ENCODE measurements at regions not wholly inside any gene's neighbourhood (a gene's known extent, or its start where the extent isn't known, plus 50 kb on each side); places are given as distances from the start of the nearest gene placed in this dataset.
A peak's percentile ranks its signal among the peaks of the same experiment; 100 is the strongest.

DNA sequence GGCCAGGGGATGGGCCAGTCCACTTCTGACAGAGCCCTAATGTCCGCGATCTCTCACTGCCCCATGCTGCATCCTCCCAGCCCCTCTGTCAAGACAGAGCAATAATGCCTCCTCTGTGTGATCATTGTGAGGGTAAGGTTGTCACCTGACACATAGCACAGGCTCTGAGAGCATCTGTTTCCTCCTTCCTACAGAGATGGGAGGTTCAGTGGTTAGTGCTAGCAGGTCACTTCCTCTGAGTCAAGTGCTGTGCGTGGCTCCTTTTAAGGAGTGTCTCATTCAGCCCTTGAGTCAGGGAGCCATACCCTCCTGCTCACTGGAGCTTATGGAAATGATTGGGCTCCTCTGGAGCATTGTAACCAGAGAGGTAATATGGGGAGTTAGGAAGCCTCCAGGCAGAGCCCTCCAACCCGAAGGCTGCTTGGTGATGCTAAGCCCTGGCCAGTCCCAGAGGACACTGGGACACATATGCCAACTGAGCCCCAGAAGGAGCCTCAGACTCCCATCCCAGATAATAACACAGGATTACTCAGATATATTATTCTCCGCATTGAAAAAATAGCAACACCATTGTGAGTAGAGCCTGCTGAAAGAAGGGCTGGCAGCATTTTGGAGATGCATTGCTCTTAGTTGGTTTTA lies 189.0 kb downstream of the GALNT1 start:
- Histone ChIP-seq H3K4me3 (no peak overlapping the region), H3K4me1 (ENCODE audit: low read depth) (no peaks in the 10 kb centered on the region), H3K27ac (no peak overlapping the region), H3K27me3 (no peaks in the 10 kb centered on the region), H3K36me3 (no peaks in the 10 kb centered on the region), H3K9me3 (ENCODE audit: low read depth) (no peaks in the 10 kb centered on the region)
- TF ChIP-seq, protein P1, sequence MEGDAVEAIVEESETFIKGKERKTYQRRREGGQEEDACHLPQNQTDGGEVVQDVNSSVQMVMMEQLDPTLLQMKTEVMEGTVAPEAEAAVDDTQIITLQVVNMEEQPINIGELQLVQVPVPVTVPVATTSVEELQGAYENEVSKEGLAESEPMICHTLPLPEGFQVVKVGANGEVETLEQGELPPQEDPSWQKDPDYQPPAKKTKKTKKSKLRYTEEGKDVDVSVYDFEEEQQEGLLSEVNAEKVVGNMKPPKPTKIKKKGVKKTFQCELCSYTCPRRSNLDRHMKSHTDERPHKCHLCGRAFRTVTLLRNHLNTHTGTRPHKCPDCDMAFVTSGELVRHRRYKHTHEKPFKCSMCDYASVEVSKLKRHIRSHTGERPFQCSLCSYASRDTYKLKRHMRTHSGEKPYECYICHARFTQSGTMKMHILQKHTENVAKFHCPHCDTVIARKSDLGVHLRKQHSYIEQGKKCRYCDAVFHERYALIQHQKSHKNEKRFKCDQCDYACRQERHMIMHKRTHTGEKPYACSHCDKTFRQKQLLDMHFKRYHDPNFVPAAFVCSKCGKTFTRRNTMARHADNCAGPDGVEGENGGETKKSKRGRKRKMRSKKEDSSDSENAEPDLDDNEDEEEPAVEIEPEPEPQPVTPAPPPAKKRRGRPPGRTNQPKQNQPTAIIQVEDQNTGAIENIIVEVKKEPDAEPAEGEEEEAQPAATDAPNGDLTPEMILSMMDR (IDR thresholded peaks at IDR 0.05; ENCODE audit: low read depth, low read length), result no peak
- no peak for DNase-seq (ENCODE audit: low read depth in 1 of 2, low spot score in 1 of 2)

DNA sequence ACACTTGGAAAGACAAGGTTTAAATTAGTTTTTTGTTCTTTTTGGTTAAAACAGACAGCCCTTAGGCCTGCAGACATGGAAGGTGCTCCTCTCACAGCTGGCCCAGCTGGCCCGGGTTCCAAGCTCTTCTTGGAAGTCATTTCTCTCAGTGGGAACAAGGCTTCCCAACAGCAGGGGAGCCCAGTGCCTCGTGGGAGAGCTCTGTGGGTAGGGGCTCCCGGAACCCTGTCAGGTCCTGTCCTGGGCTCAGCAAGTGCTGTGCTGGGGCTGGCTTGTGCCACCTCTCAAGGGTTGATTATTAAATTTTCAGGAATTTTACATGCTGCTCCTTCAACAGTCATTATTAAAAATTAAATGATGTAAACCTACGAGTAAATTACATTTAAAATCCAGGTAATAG lies 189.6 kb downstream of the GALNT1 start:
- Histone ChIP-seq H3K36me3 (no peaks in the 10 kb centered on the region), H3K4me1 (ENCODE audit: low read depth) (no peaks in the 10 kb centered on the region), H3K9me3 (ENCODE audit: low read depth) (no peaks in the 10 kb centered on the region), H3K4me3 (no peak overlapping the region), H3K27ac (no peak overlapping the region), H3K27me3 (no peaks in the 10 kb centered on the region)
- no peak for DNase-seq (ENCODE audit: low read depth in 1 of 2, low spot score in 1 of 2)
- TF ChIP-seq, protein P1 (IDR thresholded peaks at IDR 0.05; ENCODE audit: low read depth, low read length), result no peak

DNA sequence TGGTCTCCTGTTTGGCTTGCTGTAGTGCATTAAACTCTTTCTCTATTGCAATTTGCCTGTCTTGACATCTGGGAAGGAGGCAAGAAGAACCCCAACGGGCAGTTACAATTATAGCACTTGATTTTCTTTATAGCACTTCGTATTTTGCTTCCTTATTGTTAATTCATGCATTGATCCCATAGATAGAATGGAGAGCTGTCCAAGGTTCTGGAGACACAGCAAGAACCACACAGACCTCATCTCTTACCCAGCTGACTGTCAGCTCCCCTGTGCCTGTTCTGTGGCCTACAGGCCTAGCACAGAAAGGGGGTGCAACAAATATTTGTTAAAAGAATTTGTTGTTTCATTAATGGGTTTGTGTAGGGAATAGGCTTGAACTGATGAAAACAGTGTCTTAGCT lies 194.3 kb downstream of the GALNT1 start:
- Histone ChIP-seq H3K4me1 (ENCODE audit: low read depth) (no peaks in the 10 kb centered on the region), H3K27ac (no peak overlapping the region), H3K36me3 (no peaks in the 10 kb centered on the region), H3K9me3 (ENCODE audit: low read depth) (no peaks in the 10 kb centered on the region), H3K27me3 (no peaks in the 10 kb centered on the region), H3K4me3 (no peak overlapping the region)
- peak; percentile 26 to 70 for DNase-seq (ENCODE audit: low read depth in 1 of 2, low spot score in 1 of 2)
- TF ChIP-seq, protein P1 (IDR thresholded peaks at IDR 0.05; ENCODE audit: low read depth, low read length), result no peak

DNA sequence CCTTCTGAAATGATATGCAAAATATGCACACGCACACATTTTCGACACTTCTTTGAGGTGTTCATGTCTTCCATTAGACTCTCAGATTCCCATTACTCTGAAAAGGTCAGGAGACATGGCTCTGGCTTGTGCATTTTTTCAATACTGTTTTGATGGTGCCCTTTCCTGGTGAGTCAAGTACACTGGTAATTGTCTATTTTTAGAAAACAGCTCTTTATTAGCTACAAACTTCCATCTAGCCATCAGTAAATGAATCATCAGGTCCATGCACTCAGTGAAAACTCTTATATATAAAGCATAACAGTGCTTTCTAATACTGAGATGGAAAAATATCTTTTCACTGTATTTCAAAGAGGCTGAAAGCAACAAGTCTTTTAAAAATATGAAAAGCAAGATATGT lies 194.9 kb downstream of the GALNT1 start:
- H3K36me3 ChIP-seq, result no peaks in the 10 kb centered on the region
- no peaks in the 10 kb centered on the region for H3K27me3 ChIP-seq
- no peak overlapping the region for H3K27ac ChIP-seq
- no peak for DNase-seq (ENCODE audit: low read depth in 1 of 2, low spot score in 1 of 2)
- TF ChIP-seq, protein P1 (IDR thresholded peaks at IDR 0.05; ENCODE audit: low read depth, low read length), result no peak
- no peaks in the 10 kb centered on the region for H3K4me1 ChIP-seq (ENCODE audit: low read depth)
- no peaks in the 10 kb centered on the region for H3K9me3 ChIP-seq (ENCODE audit: low read depth)
- H3K4me3 ChIP-seq, result no peak overlapping the region

DNA sequence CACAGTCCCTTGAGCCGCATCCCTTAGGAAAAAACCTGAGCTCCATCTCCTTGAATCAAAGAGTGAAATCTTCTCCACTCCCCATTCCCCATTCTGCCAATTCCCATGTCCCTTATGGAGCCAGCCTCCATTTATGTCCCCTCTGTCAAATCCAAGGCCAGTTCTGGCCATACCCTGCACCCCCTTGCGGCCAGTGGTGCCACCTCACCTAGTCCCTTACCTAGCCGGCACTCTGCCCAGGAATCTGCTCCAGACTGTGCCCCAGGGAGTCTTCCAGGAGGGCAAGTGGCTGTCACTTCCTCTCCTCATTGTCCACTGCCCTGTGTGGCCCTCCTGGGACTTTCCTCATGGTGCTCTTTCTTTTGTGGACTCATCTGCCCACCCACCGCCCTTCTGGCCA lies 195.4 kb upstream of the RMP24 start:
- Histone ChIP-seq H3K27me3 (no peaks in the 10 kb centered on the region), H3K4me3 (no peak overlapping the region), H3K4me1 (ENCODE audit: low read depth) (no peaks in the 10 kb centered on the region), H3K9me3 (ENCODE audit: low read depth) (no peaks in the 10 kb centered on the region), H3K27ac (no peak overlapping the region), H3K36me3 (no peaks in the 10 kb centered on the region)
- DNase-seq (ENCODE audit: low read depth in 1 of 2, low spot score in 1 of 2), result no peak
- TF ChIP-seq, protein P1 (IDR thresholded peaks at IDR 0.05; ENCODE audit: low read depth, low read length), result no peak

Measured in cardiac muscle cell (in vitro differentiated cells and primary cell).